ENCODE measurements at regions not wholly inside any gene's neighbourhood (a gene's known extent, or its start where the extent isn't known, plus 50 kb on each side); places are given as distances from the start of the nearest gene placed in this dataset.
A peak's percentile ranks its signal among the peaks of the same experiment; 100 is the strongest.

- no peak for DNase-seq
These were observed 141.5 kb downstream of the VEGFA start for GRCh38 chr6:43911354-43912115.

- DNase-seq: no peak
These were observed 140.8 kb downstream of the VEGFA start for GRCh38 chr6:43910638-43911353.

DNA sequence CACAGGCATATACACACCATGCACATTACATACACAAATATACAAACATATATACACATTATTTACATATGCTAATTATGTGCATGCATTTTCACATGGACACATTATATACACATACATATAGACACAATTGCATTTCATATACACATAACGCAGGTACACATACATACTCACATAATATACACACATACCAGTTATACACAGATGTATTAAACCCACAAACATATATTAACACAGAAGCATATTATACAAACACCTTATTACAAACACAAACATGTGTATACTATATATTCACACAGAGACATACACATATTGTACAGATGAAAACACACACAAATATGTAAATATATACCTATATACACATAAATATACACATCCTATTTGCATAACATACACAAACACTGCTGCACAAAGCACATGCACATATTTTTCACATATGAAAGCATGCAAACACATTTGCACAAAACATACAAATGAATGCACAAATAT lies 140.2 kb downstream of the VEGFA start:
- DNase-seq: no peak

- DNase-seq: peak in 1 of 58 donors; percentile 6
These were observed 139.6 kb downstream of the VEGFA start for GRCh38 chr6:43909474-43910148.

DNA sequence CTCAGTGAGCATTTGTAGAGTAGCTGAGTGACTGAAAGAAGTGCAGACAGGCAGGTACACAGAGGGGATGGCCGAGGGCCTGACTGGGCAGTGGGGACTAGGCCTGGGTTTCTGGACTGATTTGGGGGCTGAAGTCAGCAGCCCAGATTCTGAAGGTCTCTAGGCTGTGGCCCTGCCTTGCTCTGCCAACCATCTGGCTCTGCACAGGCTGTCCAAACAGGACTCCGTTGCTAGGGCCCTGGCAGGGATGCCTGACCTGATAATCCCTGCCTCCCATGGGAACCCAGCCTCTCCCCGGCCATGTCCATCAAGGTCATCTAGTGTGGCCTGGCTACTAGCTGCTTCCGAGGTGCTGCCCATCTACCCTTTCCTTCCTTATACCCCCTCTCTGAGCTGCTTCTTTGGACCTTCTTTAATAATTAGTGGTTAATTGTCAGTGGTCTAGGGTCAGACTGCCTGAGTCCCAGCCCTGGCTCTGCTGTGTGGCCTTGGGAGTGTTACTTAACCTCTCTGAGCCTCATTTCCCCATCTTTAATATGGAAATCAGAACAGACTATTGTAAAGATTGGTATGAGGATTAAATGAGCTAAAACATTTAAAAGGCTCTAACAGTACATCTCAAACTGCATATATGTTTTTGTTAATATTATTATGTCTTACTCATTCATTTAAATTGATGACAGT lies 137.9 kb downstream of the VEGFA start:
- no peak for DNase-seq

DNA sequence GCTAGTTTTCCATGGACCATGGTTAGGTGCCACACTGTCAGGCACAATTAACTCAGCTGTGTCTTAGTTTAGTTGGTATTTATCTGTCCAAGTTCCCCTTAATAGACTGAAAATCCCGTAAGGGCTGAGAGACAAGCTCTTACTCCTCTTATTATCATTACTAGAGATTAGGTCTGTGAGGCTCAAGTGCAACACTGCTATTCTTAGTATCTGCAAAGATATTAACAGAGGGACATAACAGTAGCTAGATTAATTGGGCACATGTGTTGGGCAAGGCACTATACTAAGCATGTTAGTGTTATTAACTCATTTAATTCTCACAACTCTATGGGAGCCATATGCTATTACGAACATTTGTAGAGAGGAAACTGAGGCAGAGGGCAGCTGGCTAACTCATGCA lies 137.3 kb downstream of the VEGFA start:
- DNase-seq: no peak

- DNase-seq: no peak
These were observed 134.5 kb downstream of the VEGFA start for GRCh38 chr6:43904311-43905123.

GRCh38 chr6:43903739-43904290 lies 133.8 kb downstream of the VEGFA start:
- DNase-seq: no peak

GRCh38 chr6:43901733-43902230 lies 131.8 kb downstream of the VEGFA start:
- DNase-seq: no peak

DNA sequence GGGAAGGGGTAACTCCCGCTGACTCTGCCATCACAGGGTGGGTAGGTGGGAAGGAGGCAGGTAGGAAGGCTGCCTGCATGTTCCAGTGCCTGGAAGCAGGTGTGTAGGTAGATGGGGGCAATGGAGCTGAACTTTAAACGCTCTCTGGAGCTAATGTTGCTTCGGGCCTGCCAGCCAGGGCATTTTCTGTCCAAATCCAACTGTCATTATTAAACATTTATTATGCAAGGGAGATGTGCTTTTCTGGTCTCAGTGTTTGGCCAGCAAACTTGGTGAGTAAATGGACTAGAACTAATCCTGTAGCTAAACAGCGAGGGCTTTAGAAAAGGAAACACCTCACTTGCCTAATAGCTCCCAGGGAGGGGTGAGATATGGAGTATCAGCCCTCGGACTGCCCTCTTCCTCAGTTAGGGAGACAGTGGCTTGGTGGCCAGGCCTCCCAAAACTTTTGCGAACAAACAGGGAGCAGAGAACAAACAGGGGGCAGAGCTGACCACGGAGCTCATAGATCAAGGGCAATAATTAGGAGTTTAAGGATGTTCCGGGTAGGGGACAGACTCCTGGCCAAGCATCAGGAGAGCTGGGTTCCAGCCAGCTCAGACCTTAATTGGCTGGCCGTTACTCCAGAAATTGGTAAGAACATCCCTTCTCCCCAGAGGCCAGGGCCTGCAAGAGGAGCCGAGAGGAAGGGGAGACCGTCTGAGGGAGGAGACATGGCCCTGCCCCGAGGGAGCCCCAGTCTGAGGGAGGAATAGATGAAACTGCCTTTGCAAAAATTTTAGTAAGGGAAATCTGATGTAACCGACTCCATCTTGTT lies 131.1 kb downstream of the VEGFA start:
- peak in 3 of 58 donors; percentile 11 to 49 (median 21) for DNase-seq

- DNase-seq: no peak
These were observed 130.5 kb downstream of the VEGFA start for GRCh38 chr6:43900560-43900915.

DNA sequence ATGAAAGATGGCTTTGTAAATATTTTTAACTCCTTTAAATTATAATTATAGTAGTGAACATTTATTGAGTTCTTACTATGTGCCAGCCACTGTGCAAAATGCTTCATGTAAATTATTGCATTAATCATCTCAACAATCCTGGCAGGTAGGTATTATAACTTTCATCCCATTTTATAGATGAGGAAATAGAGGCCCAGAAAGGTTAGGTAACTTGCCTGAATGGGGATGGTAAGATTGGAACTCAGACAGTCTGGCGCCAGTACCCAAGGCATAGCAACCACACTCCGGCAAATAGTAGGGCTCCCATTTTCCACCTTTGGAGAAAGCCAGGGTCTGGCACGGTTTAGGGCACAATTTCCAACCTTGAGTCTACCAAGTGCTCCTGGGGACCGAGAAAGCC lies 129.8 kb downstream of the VEGFA start:
- no peak for DNase-seq

- DNase-seq: no peak
These were observed 128.5 kb downstream of the VEGFA start for GRCh38 chr6:43898358-43899131.

GRCh38 chr6:43897571-43898302 lies 127.7 kb downstream of the VEGFA start:
- DNase-seq: no peak

- no peak for DNase-seq
These were observed 126.6 kb downstream of the VEGFA start for GRCh38 chr6:43896329-43897255.

DNA sequence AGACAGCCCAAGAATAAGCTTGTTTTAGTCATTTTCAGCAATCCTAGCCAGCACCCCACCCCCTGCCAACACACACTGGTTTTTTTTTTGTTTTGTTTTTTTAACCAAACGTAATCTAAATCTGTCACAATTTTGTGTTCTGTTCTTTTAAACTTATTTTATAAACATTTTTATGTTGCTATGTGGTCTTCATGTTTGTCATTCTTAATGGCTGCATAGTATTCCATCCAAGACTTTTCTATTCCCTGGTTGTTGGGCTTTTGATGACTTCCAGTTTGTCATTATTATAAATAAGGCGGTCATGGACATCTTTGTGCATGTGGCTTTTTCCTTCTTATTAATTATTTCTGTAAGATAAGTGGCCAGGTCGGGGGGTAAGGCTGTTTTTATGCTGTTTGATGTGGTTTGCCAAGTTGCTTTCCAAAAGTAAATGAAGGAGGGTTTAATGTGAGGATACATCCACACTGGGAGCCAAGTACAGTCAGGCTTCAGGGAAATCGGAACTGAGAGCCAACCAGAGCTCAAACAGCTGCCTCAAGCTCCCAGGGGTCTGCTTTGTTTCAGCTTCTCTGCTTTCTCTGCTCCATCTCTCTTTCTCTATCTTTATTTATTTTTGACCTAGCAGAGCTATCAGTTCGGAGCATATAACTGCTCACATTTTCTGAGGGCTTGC lies 125.8 kb downstream of the VEGFA start:
- no peak for DNase-seq
